ENCODE measurements at regions not wholly inside any gene's neighbourhood (a gene's known extent, or its start where the extent isn't known, plus 50 kb on each side); places are given as distances from the start of the nearest gene placed in this dataset.

GRCh38 chr3:127443581-127444375 is 146.8 kb downstream of the TPRA1 start:
- ChIA-PET CTCF (no interaction called here), POLR2A (no interaction called here)
- no peak for FAIRE-seq
- Histone ChIP-seq H3K4me3 (no peak overlapping the region), H3K4me1 (no peaks in the 10 kb centered on the region), H3K27ac (no peak overlapping the region), H3K4me2 (no peak overlapping the region), H3K9me3 (no peaks in the 10 kb centered on the region)
- ATAC-seq = no peak
- no peak for DNase-seq (ENCODE audit: low read depth in 1 of 2, low spot score in 1 of 2)
- TF ChIP-seq HOXA7 (CRISPR knock-in tag; IDR thresholded peaks at IDR 0.05) = no peak
- no peak for TF ChIP-seq ZC3H11A (IDR thresholded peaks at IDR 0.05)
- no peak for TF ChIP-seq REST (IDR thresholded peaks at IDR 0.05)
- TF ChIP-seq PHF8 (IDR thresholded peaks at IDR 0.05; ENCODE audit: borderline replicate concordance, low read depth) = no peak
- TF ChIP-seq RCOR1 (IDR thresholded peaks at IDR 0.05; ENCODE audit: low read depth, low read length) = no peak
- no peak for TF ChIP-seq BCL3 (IDR thresholded peaks at IDR 0.05)
- TF ChIP-seq, protein P1, sequence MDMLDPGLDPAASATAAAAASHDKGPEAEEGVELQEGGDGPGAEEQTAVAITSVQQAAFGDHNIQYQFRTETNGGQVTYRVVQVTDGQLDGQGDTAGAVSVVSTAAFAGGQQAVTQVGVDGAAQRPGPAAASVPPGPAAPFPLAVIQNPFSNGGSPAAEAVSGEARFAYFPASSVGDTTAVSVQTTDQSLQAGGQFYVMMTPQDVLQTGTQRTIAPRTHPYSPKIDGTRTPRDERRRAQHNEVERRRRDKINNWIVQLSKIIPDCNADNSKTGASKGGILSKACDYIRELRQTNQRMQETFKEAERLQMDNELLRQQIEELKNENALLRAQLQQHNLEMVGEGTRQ (IDR thresholded peaks at IDR 0.05) = no peak
- no peak for TF ChIP-seq FOXS1 (CRISPR knock-in tag; IDR thresholded peaks at IDR 0.05)
- no peak for TF ChIP-seq CBX8 (IDR thresholded peaks at IDR 0.05)
- no peak for TF ChIP-seq CBX2 (IDR thresholded peaks at IDR 0.05; ENCODE audit: borderline replicate concordance, low read depth)
- WGBS (ENCODE audit: missing lambda C conversion rate) = 59% methylated on average over 12 of the region's 15 CpGs

GRCh38 chr3:127442506-127442905 is 148.0 kb downstream of the TPRA1 start:
- Histone ChIP-seq H3K4me1 (no peaks in the 10 kb centered on the region), H3K4me3 (no peak overlapping the region), H3K9me3 (no peaks in the 10 kb centered on the region), H3K27ac (no peak overlapping the region), H3K4me2 (no peak overlapping the region)
- ChIA-PET CTCF (interaction anchor here (1.7 kb wide), 1 partner anchor 13 kb away, joined by 4 read pairs; no protein-coding TSS in a partner anchor), POLR2A (no interaction called here)
- 39% methylated on average over 4 of the region's 5 CpGs for WGBS (ENCODE audit: missing lambda C conversion rate)
- FAIRE-seq (no peak), ATAC-seq (no peak), DNase-seq (ENCODE audit: low read depth in 1 of 2, low spot score in 1 of 2) (no peak)
- TF ChIP-seq, protein P2, sequence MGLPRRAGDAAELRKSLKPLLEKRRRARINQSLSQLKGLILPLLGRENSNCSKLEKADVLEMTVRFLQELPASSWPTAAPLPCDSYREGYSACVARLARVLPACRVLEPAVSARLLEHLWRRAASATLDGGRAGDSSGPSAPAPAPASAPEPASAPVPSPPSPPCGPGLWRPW (IDR thresholded peaks at IDR 0.05) = no peak
- TF ChIP-seq PBX3 (IDR thresholded peaks at IDR 0.05) = no peak
- TF ChIP-seq RAD21 (conservative IDR thresholded peaks at IDR 0.05 in 1 of 2, IDR thresholded peaks at IDR 0.05 in 1 of 2) = no peak
- TF ChIP-seq HOXB5 (CRISPR knock-in tag; IDR thresholded peaks at IDR 0.05) = no peak
- no peak for TF ChIP-seq EHF (CRISPR knock-in tag; IDR thresholded peaks at IDR 0.05)
